Karpas-422 (cell line): ENCODE measurements at regions not wholly inside any gene's neighbourhood (a gene's known extent, or its start where the extent isn't known, plus 50 kb on each side); places are given as distances from the start of the nearest gene placed in this dataset.

Experiments used
- DNase-seq: peaks from one replicate; pipeline ENCODE4 v3.0.0-alpha.2; 2015
- H2AFZ ChIP-seq: fragments of 200-600 bp; sonication (generic); 2 replicates; pipeline ENCODE4 v1.6.1; 2014; ENCODE audit warnings: antibody characterized with exemption, low read length, mixed read lengths
- H3K27ac ChIP-seq: fragments of 200-600 bp; sonication (generic); 2 replicates; pipeline ENCODE4 v1.5.1; 2014; ENCODE audit warnings: mild to moderate bottlenecking, low read length, moderate library complexity
- H3K27me3 ChIP-seq: fragments of 200-600 bp; sonication (generic); 2 replicates; pipeline ENCODE4 v1.6.1; 2014; ENCODE audit warnings: low read length, mixed read lengths
- H3K36me3 ChIP-seq: fragments of 200-600 bp; sonication (generic); 2 replicates; pipeline ENCODE4 v1.6.1; 2014; ENCODE audit warnings: low read length, mixed read lengths; ENCODE audit not compliant: insufficient read depth
- H3K4me1 ChIP-seq: fragments of 200-600 bp; sonication (generic); 2 replicates; pipeline ENCODE4 v1.6.1; 2014; ENCODE audit warnings: mild to moderate bottlenecking, low read length, mixed read lengths
- H3K4me2 ChIP-seq: fragments of 200-600 bp; sonication (generic); 2 replicates; pipeline ENCODE4 v1.6.1; 2014; ENCODE audit warnings: low read length, low read depth, mild to moderate bottlenecking; ENCODE audit not compliant: poor library complexity, severe bottlenecking
- H3K4me3 ChIP-seq: fragments of 200-600 bp; sonication (generic); 2 replicates; pipeline ENCODE4 v1.5.1; 2014; ENCODE audit warnings: mild to moderate bottlenecking, antibody characterized with exemption, low read length, mixed read lengths
- H3K79me2 ChIP-seq: fragments of 200-600 bp; sonication (generic); 2 replicates; pipeline ENCODE4 v1.6.1; 2014; ENCODE audit warnings: mild to moderate bottlenecking, low read length, mixed read lengths
- H3K9ac ChIP-seq: fragments of 200-600 bp; sonication (generic); 2 replicates; pipeline ENCODE4 v1.6.0; 2014; ENCODE audit warnings: low read length
- H3K9me2 ChIP-seq: fragments of 200-600 bp; sonication (generic), shearing (Covaris generic); replicated peaks from 2 replicates; pipeline ENCODE4 v1.6.0; 2014; ENCODE audit warnings: mild to moderate bottlenecking, low read length, moderate library complexity; ENCODE audit not compliant: insufficient read depth
- H3K9me3 ChIP-seq: fragments of 300-700, 200-600 bp; sonication (generic); 2 replicates; pipeline ENCODE4 v1.6.1; 2014; ENCODE audit warnings: low read length, mixed read lengths
- H4K20me1 ChIP-seq: fragments of 200-600 bp; sonication (generic); 2 replicates; pipeline ENCODE4 v1.6.1; 2014; ENCODE audit warnings: mild to moderate bottlenecking, antibody characterized with exemption, low read length, low read depth; ENCODE audit not compliant: insufficient read depth

DNA sequence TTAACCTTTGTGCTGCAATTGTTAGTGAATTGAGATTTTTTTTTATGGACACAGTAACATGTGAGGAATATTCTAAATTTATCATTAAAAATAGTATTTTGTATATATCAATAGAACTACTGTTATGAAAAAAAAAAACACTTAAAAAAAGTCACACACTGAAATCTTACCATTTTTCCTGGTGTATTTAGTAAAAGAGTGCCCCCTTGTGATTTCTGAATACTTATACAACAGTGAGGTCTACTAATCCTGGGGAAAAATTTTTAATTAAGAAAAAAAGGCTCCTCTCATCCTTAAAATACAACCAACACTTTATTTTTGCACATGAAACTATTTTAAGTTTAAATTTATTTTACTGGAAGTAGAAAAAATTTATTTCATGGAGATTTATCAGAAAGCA, 56.4 kb upstream of the SPOCK3 start:
- H3K79me2 ChIP-seq = no peaks in the 10 kb centered on the region
- H3K4me3 ChIP-seq = no peak overlapping the region
- no peaks in the 10 kb centered on the region for H4K20me1 ChIP-seq
- DNase-seq = no peak
- H3K27ac ChIP-seq = no peak overlapping the region
- H3K4me2 ChIP-seq = no peak overlapping the region
- H3K9me2 ChIP-seq = no peaks in the 10 kb centered on the region
- H3K36me3 ChIP-seq = no peaks in the 10 kb centered on the region
- no peaks in the 10 kb centered on the region for H3K27me3 ChIP-seq
- no peaks in the 10 kb centered on the region for H3K4me1 ChIP-seq
- H3K9me3 ChIP-seq = no peaks in the 10 kb centered on the region
- no peak overlapping the region for H2AFZ ChIP-seq
- no peak overlapping the region for H3K9ac ChIP-seq

DNA sequence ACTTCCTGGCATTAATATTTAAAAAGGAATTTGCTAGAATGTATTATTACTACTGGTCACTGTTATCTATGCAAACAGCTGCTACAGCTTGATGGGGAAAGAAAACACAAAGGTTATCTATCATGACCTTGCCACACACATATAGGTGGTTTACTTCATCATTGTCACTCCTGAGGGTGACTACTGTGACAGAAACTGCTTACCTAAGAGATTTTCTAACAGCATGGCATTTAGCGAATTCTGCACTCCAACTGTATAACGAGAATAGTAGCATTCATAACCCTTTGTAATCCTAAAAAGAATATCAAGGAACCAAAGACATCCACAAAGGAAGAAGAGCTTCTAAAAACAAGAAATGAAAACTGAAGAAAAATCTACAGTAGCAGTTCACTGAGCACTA, 74.6 kb upstream of the SPOCK3 start:
- no peaks in the 10 kb centered on the region for H3K79me2 ChIP-seq
- no peaks in the 10 kb centered on the region for H4K20me1 ChIP-seq

DNA sequence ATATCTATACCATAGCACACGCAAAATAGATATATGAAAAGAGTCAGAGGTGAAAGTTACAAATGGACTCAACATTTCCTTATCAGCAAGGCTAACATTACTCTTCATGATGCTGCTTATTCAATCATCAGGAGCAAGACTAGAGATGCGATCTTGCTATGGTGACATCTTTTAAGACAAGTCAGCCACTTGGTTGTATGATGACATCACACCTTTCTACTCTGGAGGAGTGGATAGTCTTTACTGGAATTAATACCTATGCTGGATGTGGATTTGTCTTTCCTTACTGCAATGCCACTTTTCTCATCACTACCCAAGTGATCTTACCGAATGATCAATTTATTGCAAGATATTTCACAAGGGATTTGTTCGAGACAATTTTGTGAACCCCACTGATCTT, 87.0 kb upstream of the SPOCK3 start:
- Histone ChIP-seq H3K4me2 (no peak overlapping the region), H3K27me3 (no peaks in the 10 kb centered on the region), H3K4me1 (no peaks in the 10 kb centered on the region), H3K9me2 (no peaks in the 10 kb centered on the region), H3K9me3 (no peaks in the 10 kb centered on the region), H3K4me3 (no peak overlapping the region), H3K9ac (no peak overlapping the region), H4K20me1 (no peaks in the 10 kb centered on the region), H3K36me3 (no peaks in the 10 kb centered on the region), H3K79me2 (no peaks in the 10 kb centered on the region), H2AFZ (no peak overlapping the region), H3K27ac (no peak overlapping the region)
- DNase-seq = no peak

More for the DNA sequence above, 74.6 kb upstream of the SPOCK3 start:
- Histone ChIP-seq H3K4me2 (no peak overlapping the region), H3K9me3 (no peaks in the 10 kb centered on the region), H3K9me2 (no peaks in the 10 kb centered on the region), H3K27me3 (no peaks in the 10 kb centered on the region), H3K4me1 (no peaks in the 10 kb centered on the region), H3K9ac (no peak overlapping the region), H3K27ac (no peak overlapping the region), H2AFZ (no peak overlapping the region), H3K36me3 (no peaks in the 10 kb centered on the region), H3K4me3 (no peak overlapping the region)
- DNase-seq = no peak

DNA sequence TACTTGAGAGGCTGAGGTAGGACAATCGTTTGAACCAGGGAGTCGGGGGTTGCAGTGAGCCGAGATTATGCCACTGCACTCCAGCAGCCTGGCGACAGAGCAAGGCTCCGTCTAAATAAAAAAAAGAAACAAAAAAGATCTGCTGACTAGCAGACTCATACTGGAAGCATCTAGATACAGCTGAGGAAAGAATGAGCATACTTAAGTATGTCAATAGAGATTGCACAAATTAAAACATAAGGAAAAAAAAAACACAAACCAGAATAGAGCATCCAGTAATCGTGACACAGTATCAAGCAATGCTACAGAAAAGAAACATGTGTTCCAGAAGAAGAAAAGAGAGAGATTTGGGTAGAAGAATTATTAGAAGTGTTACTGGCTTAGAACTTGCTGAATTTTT, 105.5 kb upstream of the SPOCK3 start:
- H3K27ac ChIP-seq = no peak overlapping the region
- H3K4me2 ChIP-seq = no peak overlapping the region
- DNase-seq = no peak
- H3K4me3 ChIP-seq = no peak overlapping the region
- no peaks in the 10 kb centered on the region for H3K9me2 ChIP-seq
- H4K20me1 ChIP-seq = no peaks in the 10 kb centered on the region
- H3K9ac ChIP-seq = no peak overlapping the region
- H3K79me2 ChIP-seq = no peaks in the 10 kb centered on the region
- no peaks in the 10 kb centered on the region for H3K27me3 ChIP-seq
- no peaks in the 10 kb centered on the region for H3K4me1 ChIP-seq
- no peaks in the 10 kb centered on the region for H3K36me3 ChIP-seq
- H3K9me3 ChIP-seq = no peaks in the 10 kb centered on the region
- no peak overlapping the region for H2AFZ ChIP-seq

DNA sequence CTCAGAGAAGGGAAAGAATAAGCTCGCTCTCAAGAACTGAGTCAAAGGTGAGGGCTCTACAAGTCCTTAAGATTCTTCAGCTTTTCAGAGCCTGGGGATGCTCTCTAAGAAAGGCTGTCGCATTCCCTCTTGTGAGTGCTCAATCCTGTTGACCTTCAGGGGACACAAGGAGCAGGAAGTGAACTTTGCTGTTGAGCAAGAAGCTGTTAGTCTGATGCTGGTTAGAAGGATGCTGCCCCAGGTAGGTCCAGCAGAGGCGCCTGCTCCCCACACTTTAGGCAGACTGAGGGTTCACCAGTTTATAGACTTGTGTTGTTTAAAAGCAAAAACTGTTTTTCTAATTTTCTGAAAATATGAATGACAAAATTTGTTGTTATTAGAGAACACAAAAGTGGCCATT, 125.4 kb upstream of the SPOCK3 start:
- H3K4me2 ChIP-seq = no peak overlapping the region
- no peaks in the 10 kb centered on the region for H3K79me2 ChIP-seq
- H3K36me3 ChIP-seq = no peaks in the 10 kb centered on the region
- no peak overlapping the region for H3K4me3 ChIP-seq
- no peak for DNase-seq
- H3K27me3 ChIP-seq = no peaks in the 10 kb centered on the region
- no peaks in the 10 kb centered on the region for H3K4me1 ChIP-seq
- no peak overlapping the region for H2AFZ ChIP-seq
- no peaks in the 10 kb centered on the region for H4K20me1 ChIP-seq
- H3K27ac ChIP-seq = no peak overlapping the region
- no peaks in the 10 kb centered on the region for H3K9me2 ChIP-seq
- H3K9me3 ChIP-seq = no peaks in the 10 kb centered on the region
- H3K9ac ChIP-seq = no peak overlapping the region

DNA sequence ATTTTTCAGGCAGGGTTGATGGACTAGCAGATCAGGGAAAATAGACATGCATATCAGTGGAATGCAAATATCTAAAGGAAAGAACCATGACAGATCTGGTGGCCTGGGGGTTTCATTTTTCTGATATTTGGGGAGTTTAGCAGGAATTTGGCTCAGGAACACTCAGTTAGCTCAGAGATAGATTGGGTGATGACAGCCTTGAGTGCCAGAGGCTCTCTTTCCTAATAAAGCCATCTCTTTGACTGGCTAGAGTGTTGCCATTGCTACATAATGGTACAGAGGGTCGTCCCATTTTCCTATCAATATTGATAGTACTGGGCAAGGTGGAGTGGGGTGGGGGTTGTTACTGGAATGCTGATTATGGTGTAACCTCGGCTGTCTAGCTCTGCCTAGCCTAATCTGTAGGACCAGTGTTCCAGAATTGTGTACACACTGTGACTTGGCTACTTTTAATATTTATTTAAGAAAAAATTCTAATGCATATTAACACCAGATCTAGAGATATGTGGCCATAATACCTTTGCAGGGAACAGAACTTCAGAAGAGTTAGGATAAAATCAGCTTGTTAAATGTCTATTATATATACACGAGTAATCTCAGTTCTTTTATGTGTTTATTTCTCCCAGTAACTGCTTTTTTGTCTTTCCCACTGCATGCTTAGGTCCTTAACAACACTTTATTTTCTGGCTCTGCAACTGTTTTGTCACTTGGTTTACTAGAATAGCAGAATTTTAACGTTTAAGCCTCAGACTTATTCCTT, 145.0 kb upstream of the SPOCK3 start:
- Histone ChIP-seq H3K27ac (no peak overlapping the region), H4K20me1 (no peaks in the 10 kb centered on the region), H3K4me3 (no peak overlapping the region), H3K79me2 (no peaks in the 10 kb centered on the region), H3K9me3 (no peaks in the 10 kb centered on the region), H3K4me2 (no peak overlapping the region), H2AFZ (no peak overlapping the region), H3K27me3 (no peaks in the 10 kb centered on the region), H3K4me1 (no peaks in the 10 kb centered on the region), H3K9ac (no peak overlapping the region), H3K9me2 (no peaks in the 10 kb centered on the region), H3K36me3 (no peaks in the 10 kb centered on the region)
- DNase-seq = no peak

DNA sequence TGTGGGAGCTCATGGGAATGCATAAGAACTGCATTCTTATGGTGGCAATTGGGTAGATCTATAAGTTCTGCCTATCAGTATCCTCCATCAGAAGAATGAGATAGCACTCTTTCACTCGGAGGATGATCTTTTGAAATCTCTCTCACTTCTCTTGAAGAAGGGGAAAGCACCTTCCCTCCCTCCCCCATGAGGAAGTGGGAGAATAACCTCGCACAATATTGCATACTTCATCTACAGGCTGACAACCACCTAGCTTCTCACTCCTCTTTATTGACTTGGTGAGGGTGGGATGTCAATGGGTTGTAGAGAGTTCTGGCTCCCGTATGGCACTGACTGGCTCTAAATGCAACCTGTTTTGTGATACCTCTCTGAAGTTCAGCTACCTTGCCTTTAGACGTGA, 146.7 kb upstream of the SPOCK3 start:
- Histone ChIP-seq H3K9ac (no peak overlapping the region), H3K4me1 (no peaks in the 10 kb centered on the region), H2AFZ (no peak overlapping the region), H3K36me3 (no peaks in the 10 kb centered on the region), H4K20me1 (no peaks in the 10 kb centered on the region), H3K27me3 (no peaks in the 10 kb centered on the region), H3K4me2 (no peak overlapping the region), H3K9me2 (no peaks in the 10 kb centered on the region), H3K79me2 (no peaks in the 10 kb centered on the region), H3K9me3 (no peaks in the 10 kb centered on the region), H3K27ac (no peak overlapping the region), H3K4me3 (no peak overlapping the region)
- no peak for DNase-seq

DNA sequence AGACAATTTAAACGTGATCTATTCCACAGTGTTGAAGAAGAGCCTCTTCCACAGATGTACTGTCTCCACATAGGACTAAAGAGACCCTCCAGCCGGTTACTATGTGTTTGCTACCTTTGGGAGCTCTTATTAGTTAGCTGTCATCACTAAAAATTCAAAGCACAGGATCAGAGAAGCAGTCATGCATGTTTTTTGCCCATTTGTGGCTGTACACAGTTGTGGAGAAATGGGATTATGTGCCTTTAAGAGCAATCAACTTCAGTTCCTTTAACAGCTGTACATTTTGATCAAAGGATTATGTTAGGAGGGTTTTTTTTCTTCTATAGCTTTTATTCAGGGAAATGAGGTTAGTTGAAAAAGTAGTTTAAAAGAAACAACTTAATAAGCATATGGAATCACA, 149.0 kb upstream of the SPOCK3 start:
- no peak overlapping the region for H2AFZ ChIP-seq
- H3K4me2 ChIP-seq = no peak overlapping the region
- no peaks in the 10 kb centered on the region for H3K9me3 ChIP-seq
- H3K4me1 ChIP-seq = no peaks in the 10 kb centered on the region
- H3K27me3 ChIP-seq = no peaks in the 10 kb centered on the region
- no peak for DNase-seq
- H3K27ac ChIP-seq = no peak overlapping the region
- H3K9me2 ChIP-seq = no peaks in the 10 kb centered on the region
- H3K9ac ChIP-seq = no peak overlapping the region
- no peaks in the 10 kb centered on the region for H3K79me2 ChIP-seq
- no peaks in the 10 kb centered on the region for H3K36me3 ChIP-seq
- H3K4me3 ChIP-seq = no peak overlapping the region
- H4K20me1 ChIP-seq = no peaks in the 10 kb centered on the region
